Islet precursor cell (in vitro differentiated cells): ENCODE measurements at regions not wholly inside any gene's neighbourhood (a gene's known extent, or its start where the extent isn't known, plus 50 kb on each side); places are given as distances from the start of the nearest gene placed in this dataset.
"Not testable (repeated sequence)": the region's sequence is repeated elsewhere in the genome, so short reads cannot be mapped to it uniquely, and the experiment has no call there.

Source experiments
- DNase-seq: peaks from one replicate; pipeline ENCODE4 v3.0.0-alpha.2; 2018

- peak; percentile 32 for DNase-seq
Measured at GRCh38 chr20:23148731-23149570, 62.8 kb upstream of the CD93 start.

- peak; percentile 54 for DNase-seq
Measured at GRCh38 chr20:23147964-23148730, 62.0 kb upstream of the CD93 start.

- DNase-seq: no peak
Measured at GRCh38 chr20:23147647-23147963, 61.5 kb upstream of the CD93 start.

- no peak for DNase-seq
Measured at GRCh38 chr20:23146857-23147637, 60.9 kb upstream of the CD93 start.

GRCh38 chr20:23146181-23146580, 60.1 kb upstream of the CD93 start:
- no peak for DNase-seq

- no peak for DNase-seq
Measured at GRCh38 chr20:23145281-23145700, 59.2 kb upstream of the CD93 start.

GRCh38 chr20:23144856-23145255, 58.7 kb upstream of the CD93 start:
- no peak for DNase-seq

GRCh38 chr20:23143986-23144690, 58.0 kb upstream of the CD93 start:
- DNase-seq: no peak

GRCh38 chr20:23143098-23143497, 57.0 kb upstream of the CD93 start:
- no peak for DNase-seq

GRCh38 chr20:23142162-23143050, 56.3 kb upstream of the CD93 start:
- no peak for DNase-seq

- no peak for DNase-seq
Measured at GRCh38 chr20:23141450-23142161, 55.5 kb upstream of the CD93 start.

- DNase-seq: no peak
Measured at GRCh38 chr20:23140991-23141390, 54.9 kb upstream of the CD93 start.

GRCh38 chr20:23139984-23140383, 53.9 kb upstream of the CD93 start:
- DNase-seq: not testable (repeated sequence)

GRCh38 chr20:23139524-23139923, 53.4 kb upstream of the CD93 start:
- no peak for DNase-seq

GRCh38 chr20:23138682-23139081, 52.6 kb upstream of the CD93 start:
- DNase-seq: no peak

GRCh38 chr20:23138226-23138625, 52.1 kb upstream of the CD93 start:
- DNase-seq: no peak

- DNase-seq: no peak
Measured at GRCh38 chr20:23136893-23137745, 51.0 kb upstream of the CD93 start.

GRCh38 chr20:23135449-23136420, 49.6 kb upstream of the CD93 start:
- DNase-seq: no peak
